Left renal pelvis (tissue), 4 donors: ENCODE measurements at regions not wholly inside any gene's neighbourhood (a gene's known extent, or its start where the extent isn't known, plus 50 kb on each side); places are given as distances from the start of the nearest gene placed in this dataset.
"Not testable (repeated sequence)": the region's sequence is repeated elsewhere in the genome, so short reads cannot be mapped to it uniquely, and the experiment has no call there.

Experiments
- DNase-seq, 4 donors: peaks; one replicate each; pipeline ENCODE4 v3.0.0-alpha.2; 2013; ENCODE audit warnings: low read depth in 4 of 4, low spot score in 3 of 4

GRCh38 chr1:112093372-112093694 lies 103.9 kb upstream of the KCND3 start:
- no peak for DNase-seq

GRCh38 chr1:112099979-112100378 lies 110.5 kb upstream of the KCND3 start:
- DNase-seq, result no peak

DNA sequence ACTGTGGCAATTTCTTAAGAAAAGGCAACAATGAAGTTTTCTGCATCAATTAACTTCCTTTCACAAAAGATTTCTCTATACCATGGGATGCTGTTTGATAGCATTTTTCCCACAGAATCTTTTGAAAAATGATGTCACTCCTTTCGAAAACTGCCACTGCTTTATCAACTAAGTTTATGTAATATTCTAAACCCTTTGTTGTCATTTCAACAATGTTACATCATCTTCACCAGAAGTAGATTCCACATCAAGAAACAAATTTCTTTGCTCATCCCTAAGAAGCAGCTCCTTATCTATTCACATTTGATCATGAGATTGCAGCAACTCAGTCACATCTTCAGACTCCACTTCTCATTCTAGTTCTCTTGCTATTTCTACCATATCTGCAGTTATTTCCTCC lies 116.1 kb upstream of the KCND3 start:
- no peak for DNase-seq

DNA sequence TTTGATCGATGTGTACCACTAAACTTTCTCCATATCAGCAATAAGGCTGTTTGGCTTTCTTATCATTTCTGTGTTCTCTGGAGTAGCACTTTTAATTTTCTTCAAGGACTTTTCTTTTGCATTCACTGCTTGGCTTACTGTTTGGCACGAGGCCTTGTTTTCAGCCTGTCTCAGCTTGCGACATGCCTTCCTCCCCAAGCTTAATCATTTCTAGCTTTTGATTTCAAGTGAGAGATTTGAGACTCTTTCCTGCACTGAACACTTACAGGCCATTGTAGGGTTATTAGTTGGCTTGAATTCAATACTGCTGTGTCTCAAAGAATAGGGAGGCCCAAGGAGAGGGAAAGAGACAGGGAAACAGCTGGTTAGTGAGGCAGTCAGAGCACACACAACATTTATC lies 120.6 kb upstream of the KCND3 start:
- no peak for DNase-seq

GRCh38 chr1:112111734-112112133 lies 122.3 kb upstream of the KCND3 start:
- no peak for DNase-seq

- no peak for DNase-seq
Observed at GRCh38 chr1:112114540-112114939, 125.1 kb upstream of the KCND3 start.

DNA sequence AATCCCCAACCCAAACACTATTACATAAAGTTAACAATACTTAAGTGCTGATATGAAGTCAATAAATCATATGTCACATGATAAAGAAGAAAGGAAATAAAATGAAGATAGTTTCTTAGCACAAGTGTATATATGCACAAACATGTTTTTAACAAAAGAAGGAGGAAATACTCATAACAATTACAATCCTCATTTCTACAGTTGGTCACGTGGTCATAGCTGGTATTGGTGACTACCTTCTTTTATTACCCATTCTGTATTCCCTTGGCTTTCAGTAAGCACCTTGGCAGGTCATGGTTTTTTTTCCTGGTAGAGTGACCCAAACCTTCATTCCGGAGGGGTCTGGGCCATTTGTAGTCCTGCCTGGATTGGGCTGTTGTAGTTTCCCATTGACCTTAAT lies 137.1 kb upstream of the KCND3 start:
- no peak for DNase-seq

DNA sequence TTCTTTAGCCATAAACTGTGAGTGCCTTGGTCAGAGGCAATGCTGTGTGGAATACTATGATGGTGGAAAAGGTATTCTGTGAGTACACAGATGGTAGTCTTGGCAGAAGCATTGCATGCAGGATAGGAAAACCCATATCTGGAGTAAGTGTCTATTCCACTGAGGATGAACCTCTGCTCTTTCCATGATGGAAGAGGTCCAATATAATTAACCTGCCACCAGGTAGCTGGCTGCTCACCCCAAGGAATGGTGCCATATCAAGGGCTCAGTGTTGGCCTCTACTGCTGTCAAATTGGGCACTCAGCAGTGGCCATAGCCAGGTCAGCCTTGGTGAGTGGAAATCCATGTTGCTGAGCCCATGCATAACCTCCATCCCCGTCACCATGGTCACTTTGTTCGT lies 138.1 kb upstream of the KCND3 start:
- DNase-seq, result not testable (repeated sequence)

DNA sequence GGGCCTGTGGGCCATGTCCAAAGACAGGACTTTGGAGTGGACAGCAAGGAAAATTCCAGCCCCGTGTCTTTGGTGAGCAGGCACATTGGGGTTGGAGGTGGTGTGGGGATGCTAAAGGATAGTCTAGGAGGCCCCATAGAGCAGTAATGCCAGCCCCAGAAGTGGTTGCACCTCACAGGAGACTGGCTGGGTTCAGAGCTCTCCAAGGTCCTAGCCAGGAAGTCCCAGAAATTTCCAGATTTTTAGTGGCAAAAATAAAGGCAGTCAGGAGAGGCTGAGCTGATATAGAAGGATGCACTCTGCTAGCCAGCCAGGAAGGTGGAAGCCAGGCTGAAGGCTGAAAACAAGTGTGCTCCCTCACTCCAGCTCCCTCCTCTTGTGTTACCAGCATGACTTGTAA lies 144.0 kb upstream of the KCND3 start:
- DNase-seq, result no peak

GRCh38 chr1:112140743-112141142 lies 151.3 kb upstream of the KCND3 start:
- no peak for DNase-seq

GRCh38 chr1:112141301-112141700 lies 151.8 kb upstream of the KCND3 start:
- peak in 1 of 4 donors; percentile 1 for DNase-seq

GRCh38 chr1:112141923-112142322 lies 152.5 kb upstream of the KCND3 start:
- DNase-seq, result peak in 1 of 4 donors; percentile 1

GRCh38 chr1:112143871-112144441 lies 154.5 kb upstream of the KCND3 start:
- no peak for DNase-seq

GRCh38 chr1:112144733-112145426 lies 155.4 kb upstream of the KCND3 start:
- no peak for DNase-seq

GRCh38 chr1:112146201-112146715 lies 156.8 kb upstream of the KCND3 start:
- no peak for DNase-seq

DNA sequence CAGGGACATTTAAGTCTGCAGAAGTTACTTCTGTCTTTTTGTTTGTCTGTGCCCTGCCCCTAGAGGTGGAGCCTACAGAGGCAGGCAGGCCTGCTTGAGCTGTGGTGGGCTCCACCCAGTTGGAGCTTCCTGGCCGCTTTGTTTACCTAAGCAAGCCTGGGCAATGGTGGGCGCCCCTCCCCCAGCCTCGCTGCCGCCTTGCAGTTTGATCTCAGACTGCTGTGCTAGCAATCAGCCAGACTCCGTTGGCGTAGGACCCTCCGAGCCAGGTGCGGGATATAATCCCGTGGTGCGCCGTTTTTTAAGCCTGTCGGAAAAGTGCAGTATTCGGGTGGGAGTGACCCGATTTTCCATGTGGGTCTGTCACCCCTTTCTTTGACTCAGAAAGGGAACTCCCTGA lies 170.7 kb upstream of the KCND3 start:
- DNase-seq, result not testable (repeated sequence)

GRCh38 chr1:112165375-112165774 lies 175.9 kb upstream of the KCND3 start:
- DNase-seq, result no peak

DNA sequence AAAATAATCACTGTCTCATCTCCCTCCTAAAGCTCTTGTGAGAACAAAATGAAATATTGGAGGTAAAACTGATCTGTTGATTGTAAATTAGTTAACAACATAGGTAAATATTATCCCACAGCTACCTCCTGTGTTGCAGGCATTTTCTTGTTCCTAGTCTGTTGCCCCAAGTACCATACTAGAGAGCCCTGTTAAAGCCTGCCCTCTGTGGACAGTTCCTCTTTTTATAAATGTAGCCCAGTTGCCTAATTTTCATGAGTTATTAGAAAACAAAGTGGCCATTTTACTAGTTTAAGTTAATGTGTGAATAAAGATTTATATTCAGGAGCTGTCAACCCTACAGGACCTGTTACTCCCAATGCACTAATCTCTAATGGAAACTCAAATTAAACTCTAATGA lies 180.0 kb upstream of the KCND3 start:
- DNase-seq, result no peak

GRCh38 chr1:112172294-112172882 lies 182.9 kb upstream of the KCND3 start:
- peak; percentile 4 to 41 (median 30) for DNase-seq

GRCh38 chr1:112177314-112177713 lies 187.8 kb upstream of the KCND3 start:
- no peak for DNase-seq

DNA sequence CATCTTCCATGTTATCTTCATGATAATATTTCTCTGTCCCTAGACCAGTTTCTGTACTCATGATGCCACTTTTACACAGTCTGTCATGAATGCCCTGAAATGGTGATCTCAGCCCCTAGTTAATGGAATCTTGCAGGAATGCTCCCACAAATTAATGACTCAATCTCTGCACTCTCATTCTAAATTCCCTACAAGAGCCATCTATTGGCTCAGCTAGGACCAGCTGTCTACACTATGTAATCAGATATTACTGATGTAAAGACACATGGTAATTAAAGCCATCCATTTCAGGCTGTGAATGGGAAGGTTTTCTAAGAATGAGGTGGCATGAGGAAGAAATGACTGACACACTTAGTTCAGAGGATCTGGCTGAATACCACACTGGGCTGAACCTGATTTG lies 199.1 kb upstream of the KCND3 start:
- no peak for DNase-seq

DNA sequence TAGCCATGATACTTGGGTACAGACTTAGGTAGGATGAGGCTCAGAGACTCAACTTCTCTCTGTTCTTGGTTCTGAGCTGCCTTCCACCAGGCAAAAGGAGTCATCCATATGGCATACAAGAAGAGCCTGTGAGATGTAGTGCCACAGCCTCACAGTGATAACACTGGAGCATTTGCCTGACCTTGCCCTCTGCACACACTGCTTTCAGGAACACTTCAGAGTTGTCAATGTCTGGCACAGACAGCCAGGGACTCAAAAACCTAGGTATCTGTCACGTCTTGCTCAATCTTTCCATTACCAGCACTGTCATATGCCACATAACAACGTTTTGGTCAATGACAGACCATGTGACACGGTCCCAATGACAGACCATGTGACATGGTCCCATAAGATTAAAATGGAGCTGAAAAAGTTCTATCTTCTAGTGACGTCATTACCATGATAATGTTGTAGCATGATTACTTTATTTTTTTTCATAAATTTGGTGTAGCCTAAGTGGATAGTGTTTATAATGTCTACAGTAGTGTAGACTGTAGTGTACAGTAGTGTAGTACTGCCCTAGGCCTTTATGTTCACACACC lies 199.9 kb upstream of the CTTNBP2NL start:
- no peak for DNase-seq
